ENCODE measurements at regions not wholly inside any gene's neighbourhood (a gene's known extent, or its start where the extent isn't known, plus 50 kb on each side); places are given as distances from the start of the nearest gene placed in this dataset.

DNA sequence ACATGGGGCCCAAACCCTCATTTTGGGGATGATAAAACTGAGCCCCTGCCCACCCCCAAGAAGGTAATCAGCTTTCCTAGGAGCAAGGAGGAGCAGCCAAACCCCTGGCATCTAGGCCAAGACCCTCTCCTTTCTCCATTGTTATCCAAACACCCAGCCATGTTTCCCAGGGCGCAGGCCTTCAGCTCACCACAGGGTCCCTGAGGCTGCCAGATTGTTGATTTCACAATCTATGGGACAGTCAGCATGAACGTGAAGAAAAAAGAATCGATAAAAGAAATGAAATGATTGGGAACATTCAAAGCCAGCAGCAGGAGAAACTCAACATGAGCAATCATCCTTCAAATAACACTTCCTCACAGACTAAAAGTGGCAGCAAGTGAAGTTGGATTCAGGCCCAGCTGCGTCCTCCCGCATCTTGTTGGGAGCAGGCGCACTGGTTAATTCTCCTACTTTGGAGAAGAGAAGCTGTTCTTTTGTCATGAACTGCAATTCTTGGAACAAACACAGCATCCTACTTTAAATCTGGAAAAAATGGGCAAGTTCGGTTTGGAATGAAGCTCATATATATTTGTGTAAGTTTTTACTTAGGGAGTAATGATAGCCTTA lies 241.8 kb upstream of the PRDM1 start:
- H3K4me1 ChIP-seq: no peaks in the 10 kb centered on the region
- H3K4me3 ChIP-seq: no peak overlapping the region
- H3K27me3 ChIP-seq: no peaks in the 10 kb centered on the region
- TF ChIP-seq POLR2A (IDR thresholded peaks at IDR 0.05) (no peak), CTCF (IDR thresholded peaks at IDR 0.05) (no peak)
- DNase-seq: no peak
- WGBS, 2 donors: 65 to 69% methylated on average over 7 of the region's 7 CpGs
- no peaks in the 10 kb centered on the region for H3K36me3 ChIP-seq (ENCODE audit: low read depth, missing control alignments)
- intact Hi-C loops (cut with DNase I; ENCODE audit: low total_unique reads): no loop called here
- H3K27ac ChIP-seq: no peak overlapping the region
- H3K9me3 ChIP-seq: no peaks in the 10 kb centered on the region

DNA sequence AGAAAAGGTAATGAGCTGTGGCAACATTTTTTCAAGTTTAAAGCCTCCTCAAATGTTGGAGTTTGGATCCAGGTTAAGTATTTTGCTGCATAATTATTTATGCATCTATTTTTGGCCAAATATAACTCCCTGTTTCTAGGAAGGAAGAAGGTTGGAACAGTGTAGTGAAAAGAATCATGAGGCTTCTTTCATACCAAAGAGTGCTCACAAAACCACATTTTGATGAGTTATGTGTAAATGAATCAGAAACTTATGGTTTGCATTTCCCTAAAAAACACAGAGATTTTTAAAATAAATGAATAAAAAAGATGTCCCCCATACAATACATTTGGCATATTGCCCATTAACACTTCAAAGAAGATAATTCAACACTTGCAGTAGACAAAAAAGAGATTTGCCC lies 246.9 kb upstream of the PRDM1 start:
- H3K27ac ChIP-seq: no peak overlapping the region
- no peaks in the 10 kb centered on the region for H3K27me3 ChIP-seq
- intact Hi-C loops (cut with DNase I; ENCODE audit: low total_unique reads): no loop called here
- no peaks in the 10 kb centered on the region for H3K36me3 ChIP-seq (ENCODE audit: low read depth, missing control alignments)
- H3K4me3 ChIP-seq: no peak overlapping the region
- DNase-seq: no peak
- no peaks in the 10 kb centered on the region for H3K4me1 ChIP-seq
- no peaks in the 10 kb centered on the region for H3K9me3 ChIP-seq
- no peak for TF ChIP-seq POLR2A (IDR thresholded peaks at IDR 0.05)
- no peak for TF ChIP-seq CTCF (IDR thresholded peaks at IDR 0.05)

DNA sequence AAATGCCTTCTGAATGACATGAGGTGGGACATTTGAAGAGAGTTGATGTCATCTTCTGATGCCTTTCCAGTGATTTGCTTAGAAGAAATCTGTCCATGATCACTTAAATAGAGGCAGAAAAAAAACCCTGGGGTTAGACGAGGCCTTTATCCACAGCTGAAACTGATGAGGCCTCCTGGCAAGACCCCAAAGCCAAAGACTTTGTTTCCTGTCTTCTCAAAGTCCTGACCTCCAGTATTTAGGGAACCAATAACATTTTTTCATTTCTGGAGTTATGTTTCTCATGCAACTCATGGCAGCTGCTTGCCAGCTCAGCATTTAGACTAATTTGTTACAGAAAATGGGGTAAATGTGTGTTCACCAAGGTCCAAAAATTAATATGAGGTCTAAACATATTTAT lies 248.0 kb upstream of the PRDM1 start:
- Histone ChIP-seq H3K4me3 (no peak overlapping the region), H3K27me3 (no peaks in the 10 kb centered on the region), H3K27ac (no peak overlapping the region), H3K4me1 (no peaks in the 10 kb centered on the region), H3K9me3 (no peaks in the 10 kb centered on the region), H3K36me3 (ENCODE audit: low read depth, missing control alignments) (no peaks in the 10 kb centered on the region)
- TF ChIP-seq POLR2A (IDR thresholded peaks at IDR 0.05) (no peak), CTCF (IDR thresholded peaks at IDR 0.05) (no peak)
- WGBS, 2 donors: 33 to 41% methylated on average over 1 of the region's 1 CpG
- no peak for DNase-seq
- intact Hi-C loops (cut with DNase I; ENCODE audit: low total_unique reads): no loop called here

DNA sequence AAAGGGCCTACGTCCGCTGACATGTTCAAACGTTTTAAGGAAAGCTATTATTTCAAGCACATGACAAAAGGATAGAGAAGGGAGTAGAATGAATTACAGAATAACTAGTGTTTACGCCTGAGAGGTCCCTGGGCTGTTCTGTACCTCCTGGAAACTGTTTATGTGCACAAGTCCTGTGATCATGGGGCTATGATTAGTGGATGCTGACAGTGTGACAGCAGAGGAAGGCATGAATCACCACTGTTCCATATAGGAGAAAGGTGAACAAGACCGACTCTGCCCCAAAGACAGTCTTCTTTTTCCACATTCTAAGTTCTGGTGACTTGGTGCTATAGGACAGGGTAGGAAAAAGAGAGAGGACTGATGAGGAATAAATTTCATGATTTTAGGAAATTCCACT lies 249.2 kb upstream of the PRDM1 start:
- intact Hi-C loops (cut with DNase I; ENCODE audit: low total_unique reads): no loop called here
- no peaks in the 10 kb centered on the region for H3K27me3 ChIP-seq
- no peak for DNase-seq
- no peaks in the 10 kb centered on the region for H3K9me3 ChIP-seq
- H3K4me1 ChIP-seq: no peaks in the 10 kb centered on the region
- TF ChIP-seq CTCF (IDR thresholded peaks at IDR 0.05) (no peak), POLR2A (IDR thresholded peaks at IDR 0.05) (no peak)
- no peaks in the 10 kb centered on the region for H3K36me3 ChIP-seq (ENCODE audit: low read depth, missing control alignments)
- H3K27ac ChIP-seq: no peak overlapping the region
- H3K4me3 ChIP-seq: no peak overlapping the region
- 85 to 93% methylated on average over 5 of the region's 5 CpGs for WGBS, 2 donors

- no peaks in the 10 kb centered on the region for H3K36me3 ChIP-seq (ENCODE audit: low read depth, missing control alignments)
- H3K4me3 ChIP-seq: no peak overlapping the region
- intact Hi-C loops (cut with DNase I; ENCODE audit: low total_unique reads): no loop called here
- H3K27ac ChIP-seq: no peak overlapping the region
- no peak for TF ChIP-seq POLR2A (IDR thresholded peaks at IDR 0.05)
- TF ChIP-seq CTCF (IDR thresholded peaks at IDR 0.05): no peak
- H3K4me1 ChIP-seq: no peaks in the 10 kb centered on the region
- no peak for DNase-seq
- H3K9me3 ChIP-seq: no peaks in the 10 kb centered on the region
- H3K27me3 ChIP-seq: no peaks in the 10 kb centered on the region
- 88 to 95% methylated on average over 5 of the region's 5 CpGs for WGBS, 2 donors
Observed at GRCh38 chr6:105836379-105836778, 249.8 kb upstream of the PRDM1 start.

All from testis (tissue), 2 donors.